ENCODE measurements at regions not wholly inside any gene's neighbourhood (a gene's known extent, or its start where the extent isn't known, plus 50 kb on each side); places are given as distances from the start of the nearest gene placed in this dataset.
A peak's percentile ranks its signal among the peaks of the same experiment; 100 is the strongest.

DNA sequence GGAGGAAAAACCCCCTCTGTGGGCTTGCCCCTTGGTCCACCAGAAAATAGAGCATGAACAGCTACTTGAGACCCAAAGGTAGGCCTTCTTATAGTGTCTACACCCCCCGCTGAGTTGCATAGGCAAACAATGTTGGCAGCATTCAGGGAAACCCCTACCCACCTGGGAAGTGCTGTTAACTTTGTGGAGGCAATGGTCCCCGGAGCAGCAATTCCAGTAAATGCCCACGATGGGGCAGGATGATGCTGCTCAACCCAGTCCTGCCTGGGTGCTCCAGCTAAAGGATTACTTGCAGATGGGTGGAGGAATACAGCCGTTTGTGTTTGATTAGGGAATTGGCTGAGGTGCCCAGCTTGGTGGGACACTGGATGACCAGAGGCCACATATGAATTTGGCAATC is 381.3 kb upstream of the ANO5 start:
- Histone ChIP-seq H3K9me3 (no peaks in the 10 kb centered on the region), H3K4me3 (no peak overlapping the region), H3K4me1 (no peaks in the 10 kb centered on the region), H3K27ac (no peak overlapping the region), H3K27me3 (no peaks in the 10 kb centered on the region), H3K36me3 (no peaks in the 10 kb centered on the region)
- ATAC-seq (no peak), DNase-seq (no peak)
- intact Hi-C loops (cut with DNase I) = no loop called here
- TF ChIP-seq POLR2A (IDR thresholded peaks at IDR 0.05) = no peak
- TF ChIP-seq, protein P1, sequence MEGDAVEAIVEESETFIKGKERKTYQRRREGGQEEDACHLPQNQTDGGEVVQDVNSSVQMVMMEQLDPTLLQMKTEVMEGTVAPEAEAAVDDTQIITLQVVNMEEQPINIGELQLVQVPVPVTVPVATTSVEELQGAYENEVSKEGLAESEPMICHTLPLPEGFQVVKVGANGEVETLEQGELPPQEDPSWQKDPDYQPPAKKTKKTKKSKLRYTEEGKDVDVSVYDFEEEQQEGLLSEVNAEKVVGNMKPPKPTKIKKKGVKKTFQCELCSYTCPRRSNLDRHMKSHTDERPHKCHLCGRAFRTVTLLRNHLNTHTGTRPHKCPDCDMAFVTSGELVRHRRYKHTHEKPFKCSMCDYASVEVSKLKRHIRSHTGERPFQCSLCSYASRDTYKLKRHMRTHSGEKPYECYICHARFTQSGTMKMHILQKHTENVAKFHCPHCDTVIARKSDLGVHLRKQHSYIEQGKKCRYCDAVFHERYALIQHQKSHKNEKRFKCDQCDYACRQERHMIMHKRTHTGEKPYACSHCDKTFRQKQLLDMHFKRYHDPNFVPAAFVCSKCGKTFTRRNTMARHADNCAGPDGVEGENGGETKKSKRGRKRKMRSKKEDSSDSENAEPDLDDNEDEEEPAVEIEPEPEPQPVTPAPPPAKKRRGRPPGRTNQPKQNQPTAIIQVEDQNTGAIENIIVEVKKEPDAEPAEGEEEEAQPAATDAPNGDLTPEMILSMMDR (IDR thresholded peaks at IDR 0.05) = peak in 3 of 12 donors; percentile 11 to 25 (median 22)
- WGBS, 4 donors = 40 to 54% (median 48%) methylated on average over 4 of the region's 4 CpGs

DNA sequence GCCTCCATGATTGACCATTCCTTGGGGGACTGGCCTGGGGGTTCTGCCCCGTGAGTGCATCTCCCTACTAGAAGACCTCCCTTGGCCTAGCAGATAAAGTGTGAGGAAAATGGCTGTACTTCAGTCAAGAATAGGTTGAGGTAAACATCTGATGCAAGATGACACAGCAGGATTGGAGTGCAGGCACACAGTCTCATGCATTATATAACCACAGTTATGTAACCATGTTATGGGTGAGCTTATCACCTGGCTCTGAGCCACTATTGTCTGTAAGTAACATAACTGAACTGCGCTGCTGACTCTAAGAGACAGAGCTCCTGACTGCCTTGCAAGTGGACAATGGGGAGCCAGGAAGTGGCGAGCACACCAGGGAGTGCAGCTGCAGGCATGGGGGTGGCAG is 378.7 kb upstream of the ANO5 start:
- intact Hi-C loops (cut with DNase I) = no loop called here
- Histone ChIP-seq H3K4me3 (no peak overlapping the region), H3K27me3 (no peaks in the 10 kb centered on the region), H3K36me3 (no peaks in the 10 kb centered on the region), H3K9me3 (no peaks in the 10 kb centered on the region), H3K27ac (no peak overlapping the region), H3K4me1 (no peaks in the 10 kb centered on the region)
- peak in 2 of 4 donors; percentile 20 to 27 for ATAC-seq
- 60 to 82% (median 63%) methylated on average over 3 of the region's 3 CpGs for WGBS, 4 donors
- TF ChIP-seq POLR2A (IDR thresholded peaks at IDR 0.05) = no peak
- TF ChIP-seq, protein P1 (IDR thresholded peaks at IDR 0.05) = no peak
- DNase-seq = no peak

DNA sequence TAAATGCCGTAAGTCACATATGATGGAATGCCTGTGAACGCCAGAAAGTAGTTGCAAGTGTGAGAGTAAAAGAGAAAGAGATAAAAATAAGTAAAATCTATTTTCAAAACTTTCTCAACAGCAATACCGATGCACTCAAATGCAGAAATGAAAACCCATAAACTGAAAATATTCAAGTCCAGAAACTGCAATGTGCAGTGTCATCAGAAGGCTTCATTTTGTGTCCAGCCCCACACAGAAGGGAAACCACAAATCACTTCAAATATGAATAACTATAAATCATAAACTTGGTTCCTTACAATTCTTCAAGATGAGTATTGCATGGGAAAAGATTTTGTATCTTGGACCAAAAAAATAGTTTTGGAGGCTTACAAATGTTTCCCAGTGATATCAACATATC is 375.2 kb upstream of the ANO5 start:
- H3K36me3 ChIP-seq = no peaks in the 10 kb centered on the region
- ATAC-seq (no peak), DNase-seq (no peak)
- no peak overlapping the region for H3K4me3 ChIP-seq
- WGBS, 4 donors = 85 to 89% (median 88%) methylated on average over 3 of the region's 3 CpGs
- intact Hi-C loops (cut with DNase I) = no loop called here
- H3K9me3 ChIP-seq = no peaks in the 10 kb centered on the region
- H3K4me1 ChIP-seq = no peaks in the 10 kb centered on the region
- TF ChIP-seq, protein P1 (IDR thresholded peaks at IDR 0.05) = no peak
- TF ChIP-seq POLR2A (IDR thresholded peaks at IDR 0.05) = no peak
- H3K27ac ChIP-seq = no peak overlapping the region
- no peaks in the 10 kb centered on the region for H3K27me3 ChIP-seq

DNA sequence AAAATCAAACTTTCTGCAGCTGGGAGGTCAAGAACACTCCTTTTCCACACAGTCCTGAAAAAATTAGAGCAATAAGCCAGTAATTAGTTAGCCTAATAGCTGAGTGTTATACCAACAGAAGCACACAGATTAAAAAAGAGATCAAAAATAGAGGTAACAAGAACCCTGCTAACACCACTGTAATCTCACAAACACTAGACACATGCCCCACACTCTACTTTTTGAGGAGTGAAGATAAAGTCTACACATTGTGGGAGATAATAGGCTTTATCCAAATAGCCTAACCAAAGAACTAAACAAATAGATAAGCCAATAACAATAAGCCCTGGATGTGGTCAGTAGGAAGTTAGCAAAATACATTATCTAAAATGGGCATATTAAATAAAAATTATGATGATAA is 372.7 kb upstream of the ANO5 start:
- Histone ChIP-seq H3K36me3 (no peaks in the 10 kb centered on the region), H3K4me3 (no peak overlapping the region), H3K27ac (no peak overlapping the region), H3K4me1 (no peaks in the 10 kb centered on the region), H3K9me3 (no peaks in the 10 kb centered on the region), H3K27me3 (no peaks in the 10 kb centered on the region)
- DNase-seq (no peak), ATAC-seq (no peak)
- intact Hi-C loops (cut with DNase I) = no loop called here
- TF ChIP-seq, protein P1 (IDR thresholded peaks at IDR 0.05) = no peak
- TF ChIP-seq POLR2A (IDR thresholded peaks at IDR 0.05) = no peak

Data from heart left ventricle (tissue), 16 donors.